IMR-90 (cell line): ENCODE measurements at regions not wholly inside any gene's neighbourhood (a gene's known extent, or its start where the extent isn't known, plus 50 kb on each side); places are given as distances from the start of the nearest gene placed in this dataset.

Experiments used
- ATAC-seq: fragments of 200-7000 bp; cut with Tn5 transposase; 2 replicates; pipeline ENCODE4 v1.9.1; 2020; ENCODE audit warnings: low read depth, mild to moderate bottlenecking, moderate library complexity
- BruUV-seq: library from RNA; stranded (reverse); fragments of 400-500 nt; replicated peaks from 2 replicates; lab custom pipeline; 2021; lab: Mats Ljungman, UMichigan
- CTCF ChIA-PET: fragments of 300-600 bp; formaldehyde crosslinking; extraction: SDS; loops from one replicate; lab custom pipeline; 2021; ENCODE audit warnings: antibody characterized with exemption; lab: Yijun Ruan, JAX
- POLR2A ChIA-PET: fragments of 300-600 bp; sonication (Branson Sonifier 250); formaldehyde crosslinking; loops from one replicate; lab custom pipeline; 2022; ENCODE audit warnings: antibody characterized with exemption; ENCODE audit not compliant: unreplicated experiment; lab: Charles Lee
- DNase-seq: peaks from one replicate; pipeline ENCODE4 v3.0.0; 2013
- H2AFZ ChIP-seq: replicated peaks from 2 replicates; pipeline ENCODE3; 2013; ENCODE audit warnings: low read length, mild to moderate bottlenecking; ENCODE audit not compliant: poor library complexity
- H2AK5ac ChIP-seq: 2 replicates; pipeline ENCODE4 v1.6.1; 2013; ENCODE audit warnings: low read depth, low read length, inconsistent platforms
- H2AK9ac ChIP-seq: replicated peaks from 2 replicates; pipeline ENCODE3; 2013; ENCODE audit warnings: mild to moderate bottlenecking, low read depth, low read length, moderate library complexity; ENCODE audit not compliant: poor library complexity
- H2BK120ac ChIP-seq: 2 replicates; pipeline ENCODE4 v1.6.1; 2013; ENCODE audit warnings: low read depth, low read length, inconsistent platforms
- H2BK15ac ChIP-seq: 3 replicates; pipeline ENCODE4 v1.6.1; 2013; ENCODE audit warnings: low read depth, low read length, inconsistent platforms
- H2BK20ac ChIP-seq: 2 replicates; pipeline ENCODE4 v1.6.1; 2013; ENCODE audit warnings: low read depth, mild to moderate bottlenecking, inconsistent platforms, low read length, moderate library complexity
- H2BK5ac ChIP-seq: 2 replicates; pipeline ENCODE4 v1.6.1; 2013; ENCODE audit warnings: mild to moderate bottlenecking, low read depth, low read length, inconsistent platforms; ENCODE audit not compliant: poor library complexity, severe bottlenecking
- H3K14ac ChIP-seq: replicated peaks from 2 replicates; pipeline ENCODE4 v1.6.1; 2013; ENCODE audit warnings: low read depth, low read length, inconsistent platforms
- H3K18ac ChIP-seq: 2 replicates; pipeline ENCODE4 v1.6.1; 2013; ENCODE audit warnings: low read depth, low read length, control low read depth
- H3K23ac ChIP-seq: 2 replicates; pipeline ENCODE4 v1.6.1; 2013; ENCODE audit warnings: low read depth, low read length, inconsistent platforms
- H3K27ac ChIP-seq: 2 replicates; pipeline ENCODE4 v1.5.1; 2013; ENCODE audit warnings: mild to moderate bottlenecking, control low read depth, low read length; ENCODE audit not compliant: insufficient read depth
- H3K27me3 ChIP-seq: 2 replicates; pipeline ENCODE4 v1.6.1; 2013; ENCODE audit warnings: low read length; ENCODE audit not compliant: control insufficient read depth, insufficient read depth
- H3K36me3 ChIP-seq: 2 replicates; pipeline ENCODE4 v1.6.1; 2013; ENCODE audit warnings: low read length, mixed read lengths; ENCODE audit not compliant: control insufficient read depth, insufficient read depth
- H3K4ac ChIP-seq: 2 replicates; pipeline ENCODE4 v1.6.1; 2013; ENCODE audit warnings: low read depth, low read length, inconsistent platforms
- H3K4me1 ChIP-seq: 2 replicates; pipeline ENCODE4 v1.6.1; 2013; ENCODE audit warnings: low read length, mixed read lengths; ENCODE audit not compliant: control insufficient read depth, insufficient read depth
- H3K4me2 ChIP-seq: 2 replicates; pipeline ENCODE4 v1.6.1; 2013; ENCODE audit warnings: low read depth, mild to moderate bottlenecking, control low read depth, low read length, moderate library complexity
- H3K4me3 ChIP-seq: 2 replicates; pipeline ENCODE4 v1.5.1; 2013; ENCODE audit warnings: low read depth, mild to moderate bottlenecking, control low read depth, low read length, moderate library complexity; ENCODE audit not compliant: insufficient read depth
- H3K56ac ChIP-seq: 2 replicates; pipeline ENCODE4 v1.6.1; 2013; ENCODE audit warnings: low read length, inconsistent platforms; ENCODE audit not compliant: insufficient read depth; ENCODE audit errors: extremely low read depth
- H3K79me1 ChIP-seq, 2 experiments: 2 replicates each; pipeline ENCODE4 v1.6.1; 2013; ENCODE audit warnings: low read length in 2 of 2, inconsistent platforms in 1 of 2, low read depth in 1 of 2
- H3K9ac ChIP-seq: 2 replicates; pipeline ENCODE4 v1.6.1; 2013; ENCODE audit warnings: low read depth, low read length, control low read depth
- H3K9me1 ChIP-seq: 2 replicates; pipeline ENCODE4 v1.6.1; 2013; ENCODE audit warnings: low read length, inconsistent platforms; ENCODE audit not compliant: insufficient read depth
- H3K9me3 ChIP-seq: 2 replicates; pipeline ENCODE4 v1.6.1; 2013; ENCODE audit warnings: low read length; ENCODE audit not compliant: control insufficient read depth, insufficient read depth
- H4K20me1 ChIP-seq: 2 replicates; pipeline ENCODE4 v1.6.1; 2013; ENCODE audit warnings: low read length, inconsistent platforms; ENCODE audit not compliant: insufficient read depth
- H4K5ac ChIP-seq: 2 replicates; pipeline ENCODE4 v1.6.1; 2013; ENCODE audit warnings: mild to moderate bottlenecking, low read depth, low read length, control low read depth
- H4K8ac ChIP-seq, 2 experiments: 2 replicates each; pipeline ENCODE4 v1.6.1; 2013; ENCODE audit warnings: low read depth in 2 of 2, low read length in 2 of 2, control low read depth in 1 of 2, inconsistent platforms in 1 of 2
- H4K91ac ChIP-seq: 2 replicates; pipeline ENCODE4 v1.6.1; 2013; ENCODE audit warnings: low read depth, low read length, inconsistent platforms; ENCODE audit not compliant: insufficient read depth
- BHLHE40 ChIP-seq: fragments of 150-350 bp; IDR thresholded peaks from 2 replicates; pipeline ENCODE4 v1.6.1; 2016; ENCODE audit warnings: mild to moderate bottlenecking, low read depth, low read length
- CEBPB ChIP-seq: IDR thresholded peaks from 2 replicates; pipeline ENCODE4 v1.6.1; 2012; ENCODE audit warnings: low read depth, low read length, improper control_type of control experiment
- CHD1 ChIP-seq: IDR thresholded peaks from 2 replicates; pipeline ENCODE4 v1.6.1; 2012; ENCODE audit warnings: low read depth, low read length, improper control_type of control experiment
- FOS ChIP-seq: fragments of 150-350 bp; IDR thresholded peaks from 2 replicates; pipeline ENCODE4 v1.6.1; 2016; ENCODE audit warnings: low read depth, low read length
- MAFK ChIP-seq: IDR thresholded peaks from 2 replicates; pipeline ENCODE4 v1.6.1; 2012; ENCODE audit warnings: low read depth, low read length, improper control_type of control experiment
- MAZ ChIP-seq: IDR thresholded peaks from 2 replicates; pipeline ENCODE4 v1.6.1; 2012; ENCODE audit warnings: low read depth, mild to moderate bottlenecking, low read length, improper control_type of control experiment, moderate library complexity, borderline replicate concordance
- MXI1 ChIP-seq: IDR thresholded peaks from 2 replicates; pipeline ENCODE4 v1.6.1; 2012; ENCODE audit warnings: low read depth, mild to moderate bottlenecking, low read length, moderate library complexity, borderline replicate concordance
- NFE2L2 ChIP-seq: fragments of 150-350 bp; IDR thresholded peaks from 2 replicates; pipeline ENCODE4 v1.6.1; 2016; ENCODE audit warnings: low read depth, mild to moderate bottlenecking, low read length
- POLR2A ChIP-seq: IDR thresholded peaks from 2 replicates; pipeline ENCODE4 v1.6.1; 2012; ENCODE audit warnings: mild to moderate bottlenecking, low read depth, low read length
- RAD21 ChIP-seq: IDR thresholded peaks from 2 replicates; pipeline ENCODE4 v1.6.1; 2012; ENCODE audit warnings: low read length, improper control_type of control experiment
- RCOR1 ChIP-seq: IDR thresholded peaks from 2 replicates; pipeline ENCODE4 v1.6.1; 2012; ENCODE audit warnings: mild to moderate bottlenecking, low read length, improper control_type of control experiment; ENCODE audit not compliant: insufficient replicate concordance
- RFX5 ChIP-seq: IDR thresholded peaks from 2 replicates; pipeline ENCODE4 v1.8.0; 2012; ENCODE audit warnings: low read depth, mild to moderate bottlenecking, low read length, moderate library complexity
- SMC3 ChIP-seq: fragments of 150-350 bp; IDR thresholded peaks from 2 replicates; pipeline ENCODE4 v1.6.1; 2016; ENCODE audit warnings: low read depth, mild to moderate bottlenecking, antibody characterized with exemption, low read length, moderate library complexity
- USF2 ChIP-seq: fragments of 150-350 bp; IDR thresholded peaks from 2 replicates; pipeline ENCODE4 v1.6.1; 2017; ENCODE audit warnings: mild to moderate bottlenecking, antibody characterized with exemption, low read length, low read depth
- WGBS, 2 experiments: methylation state at CpG; one replicate each; pipeline versions ENCODE4 v1.1.5 to v1.1.7; 2013; ENCODE audit warnings: missing lambda C conversion rate in 2 of 2; ENCODE audit not compliant: insufficient read length in 1 of 2; ENCODE audit errors: extremely low coverage in 2 of 2; 5-methylcytosine and 5-hydroxymethylcytosine counted together
- dilution Hi-C: fragments of 300-500 bp; cut with HindIII; formaldehyde crosslinking; loops from one replicate; pipeline ENCODE4 v1.14.3; 2018; ENCODE audit warnings: low sequenced_read_pairs; ENCODE audit not compliant: unreplicated experiment
- in situ Hi-C: fragments of 300-500 bp; cut with MboI; formaldehyde crosslinking; loops from 3 replicates; pipeline ENCODE4 v1.14.3; 2019; ENCODE audit warnings: low sequenced_read_pairs, inconsistent platforms, mixed read lengths
- intact Hi-C: fragments of 100-400 bp; cut with micrococcal nuclease; formaldehyde crosslinking; loops from 2 replicates; pipeline ENCODE4 v1.10.0; 2022
- TF ChIP-seq, protein P1 (sequence below): fragments of 150-350 bp; IDR thresholded peaks from 2 replicates; pipeline ENCODE4 v1.6.1; 2016; ENCODE audit warnings: low read depth, mild to moderate bottlenecking, low read length, moderate library complexity, borderline replicate concordance
- TF ChIP-seq, protein P2 (sequence below): conservative IDR thresholded peaks from 2 replicates; pipeline ENCODE4 v1.5.1; 2012; ENCODE audit warnings: mild to moderate bottlenecking, low read depth, low read length, improper control_type of control experiment

DNA sequence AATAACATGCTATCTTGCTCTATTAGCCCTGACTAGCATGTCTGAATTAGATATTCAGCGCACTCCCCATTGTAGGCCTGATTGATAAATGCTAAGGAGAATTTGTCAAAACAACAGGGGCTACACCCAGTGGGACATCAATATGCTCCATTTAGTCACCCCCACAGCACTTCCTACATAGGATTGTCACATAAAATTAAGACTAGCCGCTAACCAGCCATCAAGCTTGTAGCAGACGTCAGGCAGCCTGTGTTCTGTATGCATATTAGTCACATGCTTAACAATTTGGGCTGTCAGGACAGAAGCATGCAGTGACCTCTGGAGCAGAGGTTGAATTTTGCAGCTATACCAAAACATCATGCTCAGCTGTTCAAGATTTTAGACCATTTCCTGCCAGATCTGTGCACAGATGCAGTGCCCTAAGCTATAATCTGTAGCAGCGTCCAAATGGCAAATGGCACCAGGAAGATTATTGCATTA, 197.4 kb upstream of the ISL1 start:
- dilution Hi-C loops = no loop called here
- intact Hi-C loops = no loop called here

More for the DNA sequence above, 197.4 kb upstream of the ISL1 start:
- Histone ChIP-seq H3K23ac (no peak overlapping the region), H3K36me3 (no peaks in the 10 kb centered on the region), H3K56ac (no peak overlapping the region), H3K4me2 (no peak overlapping the region), H3K9me1 (no peaks in the 10 kb centered on the region), H3K9ac (no peak overlapping the region), H2AK9ac (no peak overlapping the region), H4K91ac (no peak overlapping the region), H2AFZ (no peak overlapping the region), H3K27me3 (no peaks in the 10 kb centered on the region), H2BK15ac (no peak overlapping the region), H2AK5ac (no peak overlapping the region), H3K4me3 (no peak overlapping the region), H3K79me1 (no peaks in the 10 kb centered on the region), H3K9me3 (0 out of 2 replicates have a peak, but pooled peaks cover 2% of the 10 kb centered on the region), H2BK120ac (no peak overlapping the region), H2BK5ac (no peak overlapping the region), H4K8ac (no peak overlapping the region), H3K4me1 (no peaks in the 10 kb centered on the region), H4K20me1 (no peaks in the 10 kb centered on the region), H3K4ac (no peak overlapping the region), H3K27ac (no peak overlapping the region), H4K5ac (no peak overlapping the region), H2BK20ac (no peak overlapping the region), H3K14ac (no peak overlapping the region), H3K18ac (no peak overlapping the region)
- no TSS peak for BruUV-seq
- WGBS, 2 experiments = no CpG with 5 or more reads among the region's 4 CpGs
- no peak for DNase-seq
- POLR2A ChIA-PET = no interaction called here
- ATAC-seq = no peak
- CTCF ChIA-PET = no interaction called here
- in situ Hi-C loops = no loop called here
- no peak for TF ChIP-seq BHLHE40
- no peak for TF ChIP-seq MAZ
- TF ChIP-seq NFE2L2 = no peak
- no peak for TF ChIP-seq MXI1
- TF ChIP-seq CEBPB = no peak
- TF ChIP-seq SMC3 = no peak
- no peak for TF ChIP-seq FOS
- TF ChIP-seq USF2 = no peak
- TF ChIP-seq, protein P1, sequence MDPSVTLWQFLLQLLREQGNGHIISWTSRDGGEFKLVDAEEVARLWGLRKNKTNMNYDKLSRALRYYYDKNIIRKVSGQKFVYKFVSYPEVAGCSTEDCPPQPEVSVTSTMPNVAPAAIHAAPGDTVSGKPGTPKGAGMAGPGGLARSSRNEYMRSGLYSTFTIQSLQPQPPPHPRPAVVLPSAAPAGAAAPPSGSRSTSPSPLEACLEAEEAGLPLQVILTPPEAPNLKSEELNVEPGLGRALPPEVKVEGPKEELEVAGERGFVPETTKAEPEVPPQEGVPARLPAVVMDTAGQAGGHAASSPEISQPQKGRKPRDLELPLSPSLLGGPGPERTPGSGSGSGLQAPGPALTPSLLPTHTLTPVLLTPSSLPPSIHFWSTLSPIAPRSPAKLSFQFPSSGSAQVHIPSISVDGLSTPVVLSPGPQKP = no peak
- no peak for TF ChIP-seq POLR2A
- no peak for TF ChIP-seq RFX5
- no peak for TF ChIP-seq RAD21
- TF ChIP-seq, protein P2, sequence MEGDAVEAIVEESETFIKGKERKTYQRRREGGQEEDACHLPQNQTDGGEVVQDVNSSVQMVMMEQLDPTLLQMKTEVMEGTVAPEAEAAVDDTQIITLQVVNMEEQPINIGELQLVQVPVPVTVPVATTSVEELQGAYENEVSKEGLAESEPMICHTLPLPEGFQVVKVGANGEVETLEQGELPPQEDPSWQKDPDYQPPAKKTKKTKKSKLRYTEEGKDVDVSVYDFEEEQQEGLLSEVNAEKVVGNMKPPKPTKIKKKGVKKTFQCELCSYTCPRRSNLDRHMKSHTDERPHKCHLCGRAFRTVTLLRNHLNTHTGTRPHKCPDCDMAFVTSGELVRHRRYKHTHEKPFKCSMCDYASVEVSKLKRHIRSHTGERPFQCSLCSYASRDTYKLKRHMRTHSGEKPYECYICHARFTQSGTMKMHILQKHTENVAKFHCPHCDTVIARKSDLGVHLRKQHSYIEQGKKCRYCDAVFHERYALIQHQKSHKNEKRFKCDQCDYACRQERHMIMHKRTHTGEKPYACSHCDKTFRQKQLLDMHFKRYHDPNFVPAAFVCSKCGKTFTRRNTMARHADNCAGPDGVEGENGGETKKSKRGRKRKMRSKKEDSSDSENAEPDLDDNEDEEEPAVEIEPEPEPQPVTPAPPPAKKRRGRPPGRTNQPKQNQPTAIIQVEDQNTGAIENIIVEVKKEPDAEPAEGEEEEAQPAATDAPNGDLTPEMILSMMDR = no peak
- TF ChIP-seq CHD1 = no peak
- TF ChIP-seq RCOR1 = no peak
- TF ChIP-seq MAFK = no peak
